ENCODE measurements at regions not wholly inside any gene's neighbourhood (a gene's known extent, or its start where the extent isn't known, plus 50 kb on each side); places are given as distances from the start of the nearest gene placed in this dataset.
"Not testable (repeated sequence)": the region's sequence is repeated elsewhere in the genome, so short reads cannot be mapped to it uniquely, and the experiment has no call there.

- DNase-seq = no peak
Measured at GRCh38 chr9:107805201-107805600, 315.6 kb upstream of the KLF4 start.

GRCh38 chr9:107794259-107794658, 304.7 kb upstream of the KLF4 start:
- no peak for DNase-seq

GRCh38 chr9:107793541-107793940, 304.0 kb upstream of the KLF4 start:
- DNase-seq = no peak

- no peak for DNase-seq
Measured at GRCh38 chr9:107792596-107792995, 303.0 kb upstream of the KLF4 start.

- DNase-seq = no peak
Measured at GRCh38 chr9:107792006-107792405, 302.4 kb upstream of the KLF4 start.

- DNase-seq = no peak
Measured at GRCh38 chr9:107789001-107789700, 299.6 kb upstream of the KLF4 start.

GRCh38 chr9:107786561-107786960, 297.0 kb upstream of the KLF4 start:
- no peak for DNase-seq

- no peak for DNase-seq
Measured at GRCh38 chr9:107784235-107784958, 294.8 kb upstream of the KLF4 start.

GRCh38 chr9:107782789-107783188, 293.2 kb upstream of the KLF4 start:
- DNase-seq = no peak

- DNase-seq = no peak
Measured at GRCh38 chr9:107782381-107782780, 292.8 kb upstream of the KLF4 start.

GRCh38 chr9:107780960-107781359, 291.4 kb upstream of the KLF4 start:
- DNase-seq = no peak

- DNase-seq = no peak
Measured at GRCh38 chr9:107779731-107780130, 290.2 kb upstream of the KLF4 start.

- no peak for DNase-seq
Measured at GRCh38 chr9:107778661-107779060, 289.1 kb upstream of the KLF4 start.

GRCh38 chr9:107774099-107774498, 284.5 kb upstream of the KLF4 start:
- DNase-seq = not testable (repeated sequence)

- DNase-seq = no peak
Measured at GRCh38 chr9:107772988-107773387, 283.4 kb upstream of the KLF4 start.

GRCh38 chr9:107770716-107771115, 281.1 kb upstream of the KLF4 start:
- no peak for DNase-seq

GRCh38 chr9:107768224-107768623, 278.7 kb upstream of the KLF4 start:
- DNase-seq = no peak

GRCh38 chr9:107767711-107768110, 278.1 kb upstream of the KLF4 start:
- no peak for DNase-seq

GRCh38 chr9:107763469-107763868, 273.9 kb upstream of the KLF4 start:
- not testable (repeated sequence) for DNase-seq

- DNase-seq = no peak
Measured at GRCh38 chr9:107761307-107761706, 271.7 kb upstream of the KLF4 start.

GRCh38 chr9:107760469-107761242, 271.1 kb upstream of the KLF4 start:
- DNase-seq = peak; percentile 8

GRCh38 chr9:107759823-107760166, 270.2 kb upstream of the KLF4 start:
- DNase-seq = no peak

- no peak for DNase-seq
Measured at GRCh38 chr9:107759009-107759822, 269.6 kb upstream of the KLF4 start.

Measured in CD4-positive, alpha-beta T cell treated with Interleukin-12 subunit alpha and Interleukin-12 subunit beta, for 1 hour (primary cell).